ENCODE measurements at regions not wholly inside any gene's neighbourhood (a gene's known extent, or its start where the extent isn't known, plus 50 kb on each side); places are given as distances from the start of the nearest gene placed in this dataset.
"Not testable (repeated sequence)": the region's sequence is repeated elsewhere in the genome, so short reads cannot be mapped to it uniquely, and the experiment has no call there.

- no peak for DNase-seq
Measured at GRCh38 chr22:47356511-47357011, 594.1 kb downstream of the TBC1D22A start.

- DNase-seq: no peak
Measured at GRCh38 chr22:47355776-47356510, 593.5 kb downstream of the TBC1D22A start.

- DNase-seq: no peak
Measured at GRCh38 chr22:47355388-47355725, 592.9 kb downstream of the TBC1D22A start.

GRCh38 chr22:47354668-47355387, 592.4 kb downstream of the TBC1D22A start:
- DNase-seq: no peak

GRCh38 chr22:47352920-47353700, 590.7 kb downstream of the TBC1D22A start:
- no peak for DNase-seq

GRCh38 chr22:47351836-47352579, 589.6 kb downstream of the TBC1D22A start:
- DNase-seq: no peak

- DNase-seq: not testable (repeated sequence)
Measured at GRCh38 chr22:47346287-47346686, 583.8 kb downstream of the TBC1D22A start.

- DNase-seq: no peak
Measured at GRCh38 chr22:47345025-47345424, 582.6 kb downstream of the TBC1D22A start.

- no peak for DNase-seq
Measured at GRCh38 chr22:47344414-47344813, 582.0 kb downstream of the TBC1D22A start.

GRCh38 chr22:47343611-47344010, 581.2 kb downstream of the TBC1D22A start:
- no peak for DNase-seq

GRCh38 chr22:47342446-47342845, 580.0 kb downstream of the TBC1D22A start:
- no peak for DNase-seq

GRCh38 chr22:47341464-47341863, 579.0 kb downstream of the TBC1D22A start:
- DNase-seq: no peak

GRCh38 chr22:47340851-47341436, 578.5 kb downstream of the TBC1D22A start:
- no peak for DNase-seq

- DNase-seq: peak; percentile 1
Measured at GRCh38 chr22:47337161-47337621, 574.7 kb downstream of the TBC1D22A start.

GRCh38 chr22:47335958-47336357, 573.5 kb downstream of the TBC1D22A start:
- DNase-seq: no peak

GRCh38 chr22:47335460-47335859, 573.0 kb downstream of the TBC1D22A start:
- DNase-seq: no peak

GRCh38 chr22:47334601-47335000, 572.2 kb downstream of the TBC1D22A start:
- no peak for DNase-seq

GRCh38 chr22:47333625-47334024, 571.2 kb downstream of the TBC1D22A start:
- peak; percentile 62 for DNase-seq

GRCh38 chr22:47332246-47332980, 570.0 kb downstream of the TBC1D22A start:
- no peak for DNase-seq

- no peak for DNase-seq
Measured at GRCh38 chr22:47331750-47332149, 569.3 kb downstream of the TBC1D22A start.
